CD8-positive, alpha-beta memory T cell (primary cell): ENCODE measurements at regions not wholly inside any gene's neighbourhood (a gene's known extent, or its start where the extent isn't known, plus 50 kb on each side); places are given as distances from the start of the nearest gene placed in this dataset.
"Not testable (repeated sequence)": the region's sequence is repeated elsewhere in the genome, so short reads cannot be mapped to it uniquely, and the experiment has no call there.

Experiments used
- CTCF ChIA-PET: fragments of 350-600 bp; sonication (Branson Sonifier 250); formaldehyde crosslinking; loops from one replicate; lab custom pipeline; 2021; ENCODE audit warnings: antibody characterized with exemption; lab: Charles Lee
- POLR2A ChIA-PET: fragments of 350-600 bp; sonication (Branson Sonifier 250); formaldehyde crosslinking; loops from one replicate; lab custom pipeline; 2021; ENCODE audit warnings: antibody characterized with exemption; lab: Charles Lee
- DNase-seq, 5 donors: peaks; one replicate each; pipeline versions ENCODE4 v3.0.0 to v3.0.0-alpha.2; 2020 to 2022; ENCODE audit warnings: mixed read lengths in 1 of 5
- H3K27ac ChIP-seq: one replicate; pipeline ENCODE4 v1.7.0; 2013; ENCODE audit warnings: low read depth, mild to moderate bottlenecking, low read length, moderate library complexity
- H3K27me3 ChIP-seq: 2 replicates; pipeline ENCODE4 v1.7.0; 2013; ENCODE audit warnings: low read length, mild to moderate bottlenecking; ENCODE audit not compliant: insufficient read depth, poor library complexity, severe bottlenecking
- H3K36me3 ChIP-seq: 2 replicates; pipeline ENCODE4 v1.7.0; 2013; ENCODE audit warnings: mild to moderate bottlenecking, low read length, moderate library complexity; ENCODE audit not compliant: insufficient read depth
- H3K4me1 ChIP-seq: 2 replicates; pipeline ENCODE4 v1.7.0; 2013; ENCODE audit warnings: mild to moderate bottlenecking, low read length, moderate library complexity; ENCODE audit not compliant: insufficient read depth
- H3K4me3 ChIP-seq: 2 replicates; pipeline ENCODE4 v1.7.0; 2013; ENCODE audit warnings: mild to moderate bottlenecking, low read length
- H3K9me3 ChIP-seq: 2 replicates; pipeline ENCODE4 v1.7.0; 2013; ENCODE audit warnings: mild to moderate bottlenecking, low read length
- H3K27ac Mint-ChIP-seq, 8 donors: one replicate each; pipeline ENCODE4 v1.8.0; 2020 to 2021; ENCODE audit warnings: mixed read lengths in 8 of 8, mild to moderate bottlenecking in 6 of 8, inconsistent platforms in 3 of 8, moderate library complexity in 3 of 8
- H3K27me3 Mint-ChIP-seq, 2 donors: one replicate each; pipeline ENCODE4 v1.8.0; 2020 to 2021; ENCODE audit warnings: mixed read lengths in 2 of 2, mild to moderate bottlenecking in 1 of 2, moderate library complexity in 1 of 2
- H3K36me3 Mint-ChIP-seq, 3 donors: one replicate each; pipeline ENCODE4 v1.8.0; 2020 to 2021; ENCODE audit warnings: mixed read lengths in 3 of 3, inconsistent platforms in 1 of 3, mild to moderate bottlenecking in 1 of 3
- H3K4me1 Mint-ChIP-seq, 3 donors: one replicate each; pipeline ENCODE4 v1.8.0; 2020 to 2021; ENCODE audit warnings: mixed read lengths in 3 of 3, inconsistent platforms in 1 of 3, mild to moderate bottlenecking in 1 of 3
- H3K4me3 Mint-ChIP-seq, 7 donors: one replicate each; pipeline ENCODE4 v1.8.0; 2020 to 2021; ENCODE audit warnings: mixed read lengths in 7 of 7, mild to moderate bottlenecking in 6 of 7, moderate library complexity in 4 of 7, inconsistent platforms in 2 of 7
- H3K9me3 Mint-ChIP-seq, 5 donors: one replicate each; pipeline ENCODE4 v1.8.0; 2020 to 2022; ENCODE audit warnings: mixed read lengths in 5 of 5, mild to moderate bottlenecking in 3 of 5, moderate library complexity in 2 of 5, inconsistent platforms in 1 of 5

GRCh38 chr3:68620211-68620610, 312.1 kb downstream of the TAFA4 start:
- H3K36me3 ChIP-seq: no peaks in the 10 kb centered on the region
- no peaks in the 10 kb centered on the region for H3K9me3 ChIP-seq
- peaks cover 0 to 1% of the 10 kb centered on the region in 2 donors for H3K27me3 Mint-ChIP-seq
- H3K9me3 Mint-ChIP-seq: peaks cover 0 to 11% (median 3%) of the 10 kb centered on the region in 5 donors
- no peak overlapping the region for H3K27ac ChIP-seq
- no peaks in the 10 kb centered on the region for H3K4me1 Mint-ChIP-seq
- ChIA-PET CTCF (no interaction called here), POLR2A (no interaction called here)
- H3K4me1 ChIP-seq: no peaks in the 10 kb centered on the region
- H3K36me3 Mint-ChIP-seq: no peaks in the 10 kb centered on the region
- no peak for DNase-seq
- H3K4me3 ChIP-seq: no peak overlapping the region
- no peaks in the 10 kb centered on the region for H3K27me3 ChIP-seq
- no peak overlapping the region for H3K27ac Mint-ChIP-seq
- H3K4me3 Mint-ChIP-seq: no peak overlapping the region

GRCh38 chr3:68614087-68614486, 318.3 kb downstream of the TAFA4 start:
- CTCF ChIA-PET: no interaction called here
- Histone ChIP-seq H3K4me1 (no peaks in the 10 kb centered on the region), H3K4me3 (no peak overlapping the region), H3K36me3 (no peaks in the 10 kb centered on the region), H3K27me3 (no peaks in the 10 kb centered on the region), H3K9me3 (no peaks in the 10 kb centered on the region), H3K27ac (no peak overlapping the region)
- Mint-ChIP-seq H3K4me1 (no peaks in the 10 kb centered on the region), H3K9me3 (peaks cover 2 to 23% (median 10%) of the 10 kb centered on the region in 5 donors), H3K4me3 (no peak overlapping the region), H3K36me3 (no peaks in the 10 kb centered on the region), H3K27ac (no peak overlapping the region), H3K27me3 (peaks cover 0 to under 1% of the 10 kb centered on the region in 2 donors)
- POLR2A ChIA-PET: no interaction called here
- DNase-seq: no peak

GRCh38 chr3:68571321-68571720, 361.0 kb downstream of the TAFA4 start:
- Histone ChIP-seq H3K36me3 (no peaks in the 10 kb centered on the region), H3K27me3 (no peaks in the 10 kb centered on the region), H3K4me1 (no peaks in the 10 kb centered on the region), H3K27ac (no peak overlapping the region), H3K4me3 (no peak overlapping the region), H3K9me3 (no peaks in the 10 kb centered on the region)
- POLR2A ChIA-PET: no interaction called here
- Mint-ChIP-seq H3K4me3 (no peak overlapping the region), H3K27ac (no peak overlapping the region), H3K4me1 (no peaks in the 10 kb centered on the region), H3K9me3 (peaks cover 4 to 12% (median 8%) of the 10 kb centered on the region in 5 donors), H3K27me3 (no peaks in the 10 kb centered on the region), H3K36me3 (no peaks in the 10 kb centered on the region)
- CTCF ChIA-PET: no interaction called here
- DNase-seq: no peak

- CTCF ChIA-PET: interaction anchor here (0.7 kb wide), 1 partner anchor 143 kb away, joined by 3 read pairs; no protein-coding TSS in a partner anchor
- Histone ChIP-seq H3K36me3 (no peaks in the 10 kb centered on the region), H3K27me3 (no peaks in the 10 kb centered on the region), H3K4me3 (no peak overlapping the region), H3K4me1 (no peaks in the 10 kb centered on the region), H3K27ac (no peak overlapping the region), H3K9me3 (no peaks in the 10 kb centered on the region)
- H3K36me3 Mint-ChIP-seq: no peaks in the 10 kb centered on the region
- H3K27ac Mint-ChIP-seq: no peak overlapping the region
- no peak for DNase-seq
- peaks cover 0 to 2% (median 0%) of the 10 kb centered on the region in 5 donors for H3K9me3 Mint-ChIP-seq
- H3K27me3 Mint-ChIP-seq: no peaks in the 10 kb centered on the region
- no peak overlapping the region for H3K4me3 Mint-ChIP-seq
- POLR2A ChIA-PET: no interaction called here
- no peaks in the 10 kb centered on the region for H3K4me1 Mint-ChIP-seq
These were observed 371.6 kb downstream of the TAFA4 start for GRCh38 chr3:68560728-68561127.

GRCh38 chr3:68535782-68536181, 396.6 kb downstream of the TAFA4 start:
- H3K4me1 ChIP-seq: no peaks in the 10 kb centered on the region
- H3K9me3 Mint-ChIP-seq: peaks cover 0 to 15% (median 8%) of the 10 kb centered on the region in 5 donors
- no peaks in the 10 kb centered on the region for H3K4me1 Mint-ChIP-seq
- no peaks in the 10 kb centered on the region for H3K27me3 Mint-ChIP-seq
- H3K27me3 ChIP-seq: no peaks in the 10 kb centered on the region
- CTCF ChIA-PET: no interaction called here
- no peak for DNase-seq
- H3K4me3 Mint-ChIP-seq: no peak overlapping the region
- H3K27ac Mint-ChIP-seq: no peak overlapping the region
- H3K36me3 ChIP-seq: no peaks in the 10 kb centered on the region
- POLR2A ChIA-PET: no interaction called here
- H3K27ac ChIP-seq: no peak overlapping the region
- H3K36me3 Mint-ChIP-seq: peaks cover 0 to 18% (median 0%) of the 10 kb centered on the region in 3 donors
- H3K9me3 ChIP-seq: no peaks in the 10 kb centered on the region
- no peak overlapping the region for H3K4me3 ChIP-seq

- DNase-seq: no peak
- ChIA-PET POLR2A (no interaction called here), CTCF (no interaction called here)
- no peaks in the 10 kb centered on the region for H3K27me3 ChIP-seq
- Mint-ChIP-seq H3K9me3 (peaks cover 0 to 5% (median 0%) of the 10 kb centered on the region in 5 donors), H3K4me1 (no peaks in the 10 kb centered on the region), H3K27me3 (no peaks in the 10 kb centered on the region), H3K4me3 (no peak overlapping the region), H3K27ac (no peak overlapping the region), H3K36me3 (peaks cover 0 to 8% (median 2%) of the 10 kb centered on the region in 3 donors)
- H3K36me3 ChIP-seq: no peaks in the 10 kb centered on the region
- no peaks in the 10 kb centered on the region for H3K9me3 ChIP-seq
- no peaks in the 10 kb centered on the region for H3K4me1 ChIP-seq
- no peak overlapping the region for H3K27ac ChIP-seq
- H3K4me3 ChIP-seq: no peak overlapping the region
These were observed 409.0 kb downstream of the TAFA4 start for GRCh38 chr3:68523330-68523729.

GRCh38 chr3:68515237-68515636, 417.1 kb downstream of the TAFA4 start:
- no peak overlapping the region for H3K4me3 Mint-ChIP-seq
- Histone ChIP-seq H3K36me3 (no peaks in the 10 kb centered on the region), H3K9me3 (no peaks in the 10 kb centered on the region), H3K4me1 (no peaks in the 10 kb centered on the region), H3K27ac (no peak overlapping the region), H3K27me3 (no peaks in the 10 kb centered on the region), H3K4me3 (no peak overlapping the region)
- H3K36me3 Mint-ChIP-seq: no peaks in the 10 kb centered on the region
- H3K27me3 Mint-ChIP-seq: no peaks in the 10 kb centered on the region
- no peaks in the 10 kb centered on the region for H3K4me1 Mint-ChIP-seq
- no peaks in the 10 kb centered on the region for H3K9me3 Mint-ChIP-seq
- CTCF ChIA-PET: no interaction called here
- H3K27ac Mint-ChIP-seq: no peak overlapping the region
- DNase-seq: no peak
- POLR2A ChIA-PET: no interaction called here

GRCh38 chr3:68504201-68504600, 428.1 kb downstream of the TAFA4 start:
- ChIA-PET POLR2A (no interaction called here), CTCF (no interaction called here)
- H3K4me3 ChIP-seq: no peak overlapping the region
- no peak overlapping the region for H3K27ac ChIP-seq
- no peaks in the 10 kb centered on the region for H3K4me1 ChIP-seq
- Mint-ChIP-seq H3K27me3 (no peaks in the 10 kb centered on the region), H3K9me3 (peaks cover 0 to 6% (median 3%) of the 10 kb centered on the region in 5 donors), H3K4me3 (no peak overlapping the region), H3K36me3 (peaks cover 0 to 24% (median 2%) of the 10 kb centered on the region in 3 donors), H3K4me1 (no peaks in the 10 kb centered on the region), H3K27ac (no peak overlapping the region)
- no peaks in the 10 kb centered on the region for H3K9me3 ChIP-seq
- H3K27me3 ChIP-seq: no peaks in the 10 kb centered on the region
- no peak for DNase-seq
- H3K36me3 ChIP-seq: no peaks in the 10 kb centered on the region

- H3K4me1 Mint-ChIP-seq, H3K27ac ChIP-seq, H3K4me3 ChIP-seq, DNase-seq, H3K4me3 Mint-ChIP-seq, POLR2A ChIA-PET, H3K36me3 ChIP-seq, H3K27me3 Mint-ChIP-seq, H3K27me3 ChIP-seq, CTCF ChIA-PET, H3K27ac Mint-ChIP-seq, H3K9me3 ChIP-seq, H3K4me1 ChIP-seq, H3K9me3 Mint-ChIP-seq: not testable (repeated sequence)
- peaks cover 0 to 13% (median 1%) of the 10 kb centered on the region in 3 donors for H3K36me3 Mint-ChIP-seq
These were observed 446.5 kb downstream of the TAFA4 start for GRCh38 chr3:68485845-68486244.
